ENCODE measurements at regions not wholly inside any gene's neighbourhood (a gene's known extent, or its start where the extent isn't known, plus 50 kb on each side); places are given as distances from the start of the nearest gene placed in this dataset.
"Not testable (repeated sequence)": the region's sequence is repeated elsewhere in the genome, so short reads cannot be mapped to it uniquely, and the experiment has no call there.

- DNase-seq, result no peak
Measured at GRCh38 chr7:69334701-69335100, 263.6 kb upstream of the AUTS2 start.

DNA sequence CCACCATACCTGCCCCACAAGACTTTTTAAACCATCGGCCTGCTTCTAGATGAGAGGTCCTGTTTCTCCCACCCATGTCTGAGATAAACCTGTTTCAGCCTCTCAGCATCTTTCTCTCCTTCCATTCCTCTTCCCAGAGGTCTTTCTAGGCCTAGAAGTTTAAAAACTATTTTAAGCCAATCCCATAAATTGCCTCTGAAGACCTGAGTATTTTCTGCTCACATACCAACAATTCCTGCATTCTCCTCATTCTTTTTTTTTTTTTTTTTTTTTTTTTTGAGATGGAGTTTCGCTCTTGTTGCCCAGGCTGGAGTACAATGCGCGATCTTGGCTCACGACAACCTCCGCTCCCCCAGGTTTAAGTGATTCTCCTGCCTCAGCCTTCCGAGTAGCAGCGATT is 262.9 kb upstream of the AUTS2 start:
- no peak for DNase-seq

GRCh38 chr7:69336976-69337375 is 261.3 kb upstream of the AUTS2 start:
- no peak for DNase-seq

DNA sequence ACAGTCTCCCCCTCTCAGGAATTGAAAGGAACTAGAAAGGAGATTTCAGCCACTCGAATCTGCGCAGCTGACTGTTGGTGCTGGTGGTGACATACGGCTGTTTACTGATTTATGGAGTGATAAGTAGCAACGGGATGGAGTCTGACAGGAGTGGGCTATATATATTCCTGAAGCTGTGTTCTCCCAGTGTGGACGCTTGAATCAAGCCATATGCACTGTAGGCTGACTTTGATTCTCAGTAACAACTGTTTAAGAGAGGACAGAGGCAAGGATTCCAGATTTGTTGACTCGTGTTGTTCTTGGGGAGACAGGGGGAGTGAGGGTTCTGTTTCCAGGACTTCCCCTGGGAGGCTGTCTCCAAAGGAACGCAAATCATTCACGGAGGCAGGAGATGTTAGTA is 260.1 kb upstream of the AUTS2 start:
- no peak for DNase-seq

- no peak for DNase-seq
Measured at GRCh38 chr7:69341288-69341687, 257.0 kb upstream of the AUTS2 start.

DNA sequence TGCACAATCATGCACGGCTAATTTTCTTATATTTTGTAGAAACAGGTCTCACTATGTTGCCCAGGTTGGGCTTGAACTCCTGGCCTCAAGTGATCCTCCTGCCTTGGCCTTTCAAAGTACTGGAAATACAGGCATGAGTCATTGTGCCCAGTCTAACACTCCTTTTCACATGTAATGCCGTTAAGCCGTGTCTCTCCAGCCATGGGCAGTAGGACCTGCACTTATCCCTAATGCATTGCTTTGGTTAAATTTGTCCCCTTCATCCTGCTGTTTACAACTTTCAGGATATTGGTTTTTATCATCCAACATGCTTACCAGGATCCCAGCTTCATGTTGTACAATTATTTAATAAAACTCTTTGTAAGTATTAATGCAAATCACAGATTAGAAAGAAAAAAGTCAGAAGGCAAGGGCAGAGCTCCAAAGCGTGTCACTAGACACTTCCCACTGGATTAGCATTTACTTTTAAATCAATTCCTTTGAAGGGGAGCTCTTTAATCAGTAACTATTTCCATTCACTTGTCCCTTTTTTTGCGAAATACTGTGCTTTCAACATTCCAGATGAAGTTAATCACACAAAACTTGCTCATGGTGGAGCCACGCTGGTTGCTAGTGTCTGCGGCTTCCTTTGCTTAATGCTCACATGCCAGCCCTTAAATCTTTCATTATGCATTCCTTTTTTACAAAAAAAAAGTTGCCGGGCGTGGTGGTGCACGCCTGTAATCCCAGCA is 256.0 kb upstream of the AUTS2 start:
- no peak for DNase-seq

GRCh38 chr7:69349291-69349690 is 249.0 kb upstream of the AUTS2 start:
- no peak for DNase-seq

DNA sequence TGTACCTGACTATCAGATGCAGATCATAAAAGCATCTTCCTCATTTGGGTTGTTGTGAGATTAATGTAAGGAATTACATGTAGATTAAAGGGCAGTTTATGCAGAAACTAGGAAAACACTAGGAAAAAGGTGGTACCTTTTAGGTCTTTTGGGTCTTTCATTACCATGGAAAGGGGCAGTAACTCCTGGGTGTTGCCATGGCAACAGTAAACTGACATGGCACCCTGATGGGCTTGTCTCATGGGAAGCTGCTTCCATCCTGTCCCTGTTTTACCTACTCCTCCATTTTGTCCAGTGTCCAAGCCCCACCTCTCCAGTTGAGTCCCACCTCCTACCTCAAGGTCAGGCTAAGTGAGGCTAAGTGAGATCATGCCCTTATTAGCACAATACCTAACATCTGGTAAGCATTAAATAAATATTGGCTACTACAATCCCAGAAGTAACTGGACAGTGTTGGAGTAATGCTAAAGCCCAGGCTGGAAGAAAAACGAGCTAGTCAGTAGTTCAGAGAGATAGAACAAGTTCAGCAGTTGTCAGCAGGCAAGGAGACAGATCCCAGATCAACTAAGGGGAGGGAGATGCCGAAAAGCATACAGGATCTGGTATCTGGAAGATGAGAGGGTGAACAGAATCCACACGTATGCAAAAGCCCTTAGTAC is 240.0 kb upstream of the AUTS2 start:
- DNase-seq, result no peak

DNA sequence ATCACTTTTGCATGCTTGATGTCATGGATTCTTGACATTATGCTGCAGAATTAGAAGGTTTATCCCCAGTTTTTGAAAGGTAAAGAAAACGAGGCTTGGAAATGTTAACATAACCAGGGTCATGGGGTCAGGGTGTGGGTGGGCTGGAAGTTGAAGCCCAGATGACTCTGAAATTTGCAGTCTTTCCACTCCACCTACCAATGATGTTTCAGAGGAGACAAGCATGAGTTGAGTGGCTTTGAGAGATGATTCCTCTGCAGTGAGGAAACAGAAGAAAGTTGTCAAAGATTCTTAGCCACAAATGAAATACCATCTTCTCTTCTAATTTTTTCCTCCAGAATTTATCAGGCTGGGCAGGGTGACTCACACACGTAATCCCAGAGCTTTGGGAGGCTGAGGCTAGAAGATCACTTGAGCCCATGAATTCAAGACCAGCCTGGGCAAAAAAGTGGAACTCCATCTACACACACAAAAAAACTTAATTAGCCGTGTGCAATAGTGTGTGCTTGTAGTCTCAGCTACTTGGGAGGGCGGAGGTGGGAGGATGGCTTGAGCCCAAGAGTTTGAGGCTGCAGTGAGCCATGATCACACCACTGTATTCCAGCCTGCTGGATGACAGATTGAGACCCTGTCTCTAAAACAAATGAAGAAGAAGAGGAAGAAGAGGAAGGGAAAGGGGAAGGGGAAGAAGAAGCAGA is 239.1 kb upstream of the AUTS2 start:
- no peak for DNase-seq

DNA sequence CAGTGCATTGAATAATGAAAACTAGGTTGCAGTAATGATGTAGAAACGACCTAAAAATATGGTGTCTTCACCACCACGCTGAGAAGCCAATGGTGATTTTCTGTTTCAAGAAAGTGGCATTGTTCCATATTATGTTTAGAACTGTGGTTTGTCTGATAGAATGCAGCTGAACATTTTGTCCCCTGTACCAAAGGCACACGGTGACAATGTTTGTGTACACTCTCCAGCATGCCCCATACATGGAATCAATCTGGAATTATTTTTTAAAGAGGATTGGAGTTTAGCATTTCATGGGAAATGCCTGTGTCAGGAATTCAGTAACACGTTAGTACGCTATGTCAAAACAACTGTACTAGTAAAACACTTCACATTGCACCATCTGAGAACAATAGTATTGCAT is 237.4 kb upstream of the AUTS2 start:
- no peak for DNase-seq

- no peak for DNase-seq
Measured at GRCh38 chr7:69363136-69363535, 235.1 kb upstream of the AUTS2 start.

- DNase-seq, result no peak
Measured at GRCh38 chr7:69364813-69365643, 233.2 kb upstream of the AUTS2 start.

DNA sequence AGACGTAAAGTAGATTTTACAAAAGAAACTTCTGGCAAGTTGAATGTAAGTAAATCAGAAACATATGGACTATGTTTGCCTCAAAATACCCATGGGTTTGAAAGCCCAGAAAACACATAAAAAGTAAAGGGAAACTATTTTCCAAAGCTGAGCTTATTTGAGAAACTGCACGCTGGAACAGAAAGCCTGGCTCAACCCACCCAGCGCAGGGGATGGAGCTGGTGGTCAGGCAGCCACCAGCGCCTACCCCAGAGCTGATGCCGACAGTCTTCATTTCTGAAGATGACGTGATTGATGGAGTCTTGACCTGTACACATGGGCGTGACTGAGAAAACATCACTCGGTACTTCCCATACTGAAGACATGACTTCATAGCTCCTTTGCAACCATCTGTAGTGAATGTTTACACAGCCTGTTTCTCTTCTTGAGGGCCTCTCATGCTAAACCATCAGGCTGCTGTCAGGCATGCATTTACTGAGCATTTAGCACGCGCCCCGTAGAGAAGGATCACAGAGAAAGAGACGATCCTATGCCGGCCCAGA is 232.6 kb upstream of the AUTS2 start:
- no peak for DNase-seq

DNA sequence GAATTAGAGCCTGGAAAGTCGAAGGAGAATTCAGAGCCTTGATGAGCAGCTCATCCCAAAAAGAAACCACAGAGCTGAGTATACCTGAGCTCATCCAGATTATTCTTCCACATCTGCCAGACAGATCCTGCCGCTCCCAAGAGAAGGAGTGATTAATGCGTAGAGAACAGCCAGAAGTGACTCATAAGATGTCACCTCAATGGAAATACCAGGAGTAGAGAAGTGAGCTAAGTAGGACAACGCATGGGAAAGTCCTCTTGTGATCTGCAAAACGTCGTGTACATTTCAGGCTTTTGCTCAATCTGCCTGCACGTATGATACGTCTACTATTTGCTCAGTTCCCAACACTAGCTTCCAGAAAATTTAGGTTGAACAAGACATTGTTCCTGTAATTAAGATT is 230.5 kb upstream of the AUTS2 start:
- no peak for DNase-seq

DNA sequence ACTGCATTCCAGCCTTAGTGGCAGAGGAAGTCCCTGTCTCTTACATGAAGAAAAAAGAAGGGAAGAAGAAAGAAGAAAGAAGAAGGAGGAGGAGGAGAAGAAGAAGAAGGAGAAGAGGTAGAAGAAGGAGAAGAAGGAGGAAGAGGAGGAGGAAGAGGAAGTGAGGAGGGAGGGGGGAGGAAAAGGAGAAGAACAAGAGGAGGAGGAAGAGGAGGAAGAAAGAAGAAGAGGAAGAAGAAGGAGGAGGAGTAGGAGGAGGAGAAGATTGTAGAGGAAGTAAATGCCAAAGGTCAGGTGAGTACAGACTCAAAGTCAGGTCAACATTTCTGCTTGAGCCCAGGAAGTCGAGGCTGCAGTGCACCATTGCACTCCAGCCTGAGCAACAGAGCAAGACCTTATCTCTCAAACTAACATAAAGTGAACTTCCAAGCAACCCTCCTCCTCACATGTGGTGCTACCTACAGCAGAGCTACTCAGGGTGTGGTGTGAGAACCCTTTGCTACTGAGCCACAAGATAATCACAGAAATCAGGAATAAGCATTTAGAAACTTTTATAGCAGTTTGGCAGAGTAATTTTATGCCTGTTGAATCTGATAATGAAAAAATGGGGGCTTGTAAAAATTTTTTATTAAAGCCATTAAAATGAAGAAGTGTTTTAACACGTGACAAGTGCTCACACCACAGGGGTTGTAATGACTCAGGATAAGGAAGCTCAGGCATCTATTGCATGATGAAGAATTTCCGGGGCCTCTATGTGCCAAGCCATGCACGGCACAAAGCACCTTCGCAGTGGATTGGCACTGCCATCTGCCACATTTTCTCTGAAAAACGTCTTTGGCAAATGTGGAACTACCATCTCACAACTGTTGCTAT is 224.9 kb upstream of the AUTS2 start:
- DNase-seq, result no peak

DNA sequence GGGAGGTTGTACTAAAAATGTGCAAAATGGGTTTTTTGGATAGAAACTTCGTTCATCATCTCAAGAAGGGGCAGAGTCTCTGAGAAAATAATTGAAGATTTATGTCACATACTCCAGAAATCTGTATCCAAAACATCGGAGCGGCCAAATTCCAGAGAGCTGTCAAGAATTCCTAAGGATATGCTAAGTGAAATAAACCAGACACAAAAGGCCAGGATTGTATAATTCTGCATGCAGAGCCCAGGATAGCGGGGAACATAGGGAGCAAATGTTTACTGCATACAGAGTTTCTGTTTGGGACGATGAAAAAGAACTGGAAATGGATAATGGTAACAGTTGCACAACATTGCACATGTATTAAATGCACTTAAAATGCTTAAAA is 224.2 kb upstream of the AUTS2 start:
- no peak for DNase-seq

DNA sequence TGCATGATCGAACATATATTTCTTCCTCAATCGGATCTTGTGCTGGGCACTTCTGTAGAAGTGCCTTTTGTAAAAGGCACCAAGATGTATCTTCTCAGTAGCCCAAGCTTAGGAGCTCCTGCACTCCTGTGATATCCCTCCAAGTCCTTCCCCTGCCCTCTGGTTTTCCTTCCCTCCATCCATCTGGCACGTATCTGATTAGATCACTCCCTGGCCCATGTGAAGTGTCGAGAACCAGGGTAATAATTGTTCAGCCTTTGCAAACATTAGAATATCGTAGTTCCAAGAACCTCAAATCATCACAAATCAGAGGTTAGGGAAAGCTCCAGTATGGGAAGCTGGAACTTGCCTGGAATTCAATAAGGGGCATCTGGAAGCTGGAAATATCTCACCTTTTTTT is 221.1 kb upstream of the AUTS2 start:
- no peak for DNase-seq

DNA sequence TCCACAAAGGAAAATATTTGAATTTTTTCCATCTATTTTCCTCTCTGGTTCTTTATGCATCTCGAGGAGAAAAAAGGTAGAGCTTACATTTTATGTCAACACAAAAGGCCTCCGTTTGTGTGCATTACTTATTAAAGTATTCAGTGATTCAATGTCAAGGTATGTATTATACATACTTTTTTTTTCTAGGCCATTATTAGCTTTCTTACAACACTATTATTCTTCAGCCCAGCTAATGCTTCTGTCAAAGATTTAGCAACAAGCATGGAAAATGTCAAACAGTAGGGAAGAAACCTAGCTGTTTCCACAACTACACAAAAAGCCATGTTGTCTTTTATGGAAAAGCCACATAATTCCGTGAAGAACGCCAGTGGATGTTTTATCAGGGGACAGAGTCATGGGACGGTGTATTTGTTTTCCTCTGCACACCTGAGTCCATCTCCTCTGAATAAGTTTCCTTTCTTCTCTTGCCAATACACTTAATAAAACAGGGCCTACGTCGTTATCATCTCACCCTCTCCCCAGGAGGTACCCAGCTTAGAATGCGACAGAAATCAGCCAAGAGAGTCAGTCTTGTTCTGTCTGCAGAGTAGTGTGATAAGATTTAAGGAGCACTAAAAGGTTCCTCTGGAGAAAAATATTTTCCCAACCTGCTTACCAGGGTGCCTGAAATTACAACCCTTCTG is 209.7 kb upstream of the AUTS2 start:
- DNase-seq, result no peak

DNA sequence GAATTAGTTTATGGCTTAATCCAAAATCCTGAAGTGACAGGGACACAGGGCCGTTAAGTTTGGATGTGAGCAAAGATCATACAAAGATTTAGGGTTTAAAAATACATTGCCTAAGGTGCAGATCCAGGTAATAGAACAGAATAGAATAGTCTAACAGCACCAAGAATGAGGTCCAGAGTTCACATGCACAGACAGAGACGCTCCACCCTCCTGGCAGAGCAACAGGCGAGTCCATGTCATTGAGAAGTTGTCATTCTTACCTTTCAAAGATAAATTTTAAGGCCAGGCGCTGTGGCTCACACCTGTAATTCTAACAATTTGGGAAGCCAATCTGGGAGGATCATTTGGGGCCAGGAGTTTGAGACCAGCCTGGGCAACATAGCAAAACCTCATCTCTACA is 209.1 kb upstream of the AUTS2 start:
- DNase-seq, result no peak

DNA sequence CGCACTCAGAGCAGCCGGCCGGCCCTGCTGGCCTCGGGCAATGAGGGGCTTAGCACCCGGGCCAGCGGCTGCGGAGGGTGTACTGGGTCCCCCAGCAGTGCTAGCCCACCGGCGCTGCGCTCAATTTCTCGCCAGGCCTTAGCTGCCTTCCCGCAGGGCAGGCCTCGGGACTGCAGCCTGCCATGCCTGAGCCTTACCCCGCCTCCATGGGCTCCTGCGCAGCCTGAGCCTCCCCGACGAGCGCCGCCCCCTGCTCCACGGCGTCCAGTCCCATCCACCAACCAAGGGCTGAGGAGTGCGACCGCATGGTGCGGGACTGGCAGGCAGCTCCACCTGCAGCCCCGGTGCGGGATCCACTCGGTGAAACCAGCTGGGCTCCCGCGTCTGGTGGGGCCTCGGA is 204.4 kb upstream of the AUTS2 start:
- not testable (repeated sequence) for DNase-seq

DNA sequence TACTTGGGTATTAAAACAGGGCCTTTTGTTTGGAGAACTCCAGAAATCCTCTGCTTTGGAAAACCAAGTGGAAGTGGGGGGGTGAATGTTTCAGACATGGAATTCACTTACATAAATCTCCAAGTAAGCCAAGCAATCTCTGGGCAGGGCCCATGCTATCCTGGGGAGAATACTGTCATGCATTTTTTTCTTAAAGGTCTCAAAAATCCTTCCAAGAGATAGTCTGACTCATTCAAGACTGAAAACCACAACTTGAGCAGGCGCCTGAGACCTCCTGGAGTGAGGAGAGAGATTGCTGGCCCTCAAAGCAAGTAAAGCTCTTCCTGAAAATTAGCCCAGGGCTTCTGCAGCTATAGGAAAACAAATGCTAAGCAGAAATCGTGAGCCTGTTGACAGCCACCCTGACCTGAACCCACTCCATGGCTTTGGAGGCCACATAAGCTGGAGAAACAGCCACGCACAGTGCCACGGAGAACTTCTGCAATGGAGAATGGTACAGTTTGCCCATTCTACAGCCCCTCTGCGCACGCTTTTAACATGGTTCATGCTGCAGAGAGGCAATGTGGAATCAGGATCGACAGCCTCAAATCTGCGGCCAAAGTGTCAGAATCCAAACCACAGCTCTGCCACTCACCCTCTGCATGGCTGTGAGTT is 203.1 kb upstream of the AUTS2 start:
- no peak for DNase-seq

Measured in cortex of kidney (tissue), 1 donor.